Panc1 (cell line): ENCODE measurements at regions not wholly inside any gene's neighbourhood (a gene's known extent, or its start where the extent isn't known, plus 50 kb on each side); places are given as distances from the start of the nearest gene placed in this dataset.

Experiments used
- CTCF ChIP-seq: fragments of 450-650 bp; IDR thresholded peaks from 2 replicates; pipeline ENCODE4 v1.5.1; 2017; ENCODE audit warnings: mild to moderate bottlenecking
- POLR2AphosphoS5 ChIP-seq: IDR thresholded peaks from 2 replicates; pipeline ENCODE4 v1.6.1; 2012; ENCODE audit warnings: mild to moderate bottlenecking, low read depth, low read length, moderate library complexity

- TF ChIP-seq CTCF (no peak), POLR2AphosphoS5 (no peak)
Measured at GRCh38 chr6:132084811-132085509, 133.8 kb upstream of the CCN2 start.
